HCT116 (cell line): ENCODE measurements at regions not wholly inside any gene's neighbourhood (a gene's known extent, or its start where the extent isn't known, plus 50 kb on each side); places are given as distances from the start of the nearest gene placed in this dataset.

ENCODE experiments used
- ATAC-seq: fragments of 200-7000 bp; cut with Tn5 transposase; 2 replicates; pipeline ENCODE4 v1.9.1; 2020; ENCODE audit warnings: mild to moderate bottlenecking, moderate library complexity
- BruUV-seq: library from RNA; stranded (reverse); fragments of 400-500 nt; replicated peaks from 2 replicates; lab custom pipeline; 2021; lab: Mats Ljungman, UMichigan
- CTCF ChIA-PET: fragments of 300-600 bp; sonication (Branson Sonifier 250); formaldehyde crosslinking; loops from one replicate; lab custom pipeline; 2021; ENCODE audit warnings: antibody characterized with exemption; lab: Charles Lee
- POLR2A ChIA-PET: fragments of 300-600, 350-600 bp; sonication (Branson Sonifier 250); formaldehyde crosslinking; loops from one replicate; lab custom pipeline; 2021; ENCODE audit warnings: antibody characterized with exemption; lab: Charles Lee
- RAD21 ChIA-PET, 2 experiments: fragments of 300-600 bp; sonication (Branson Sonifier 250); formaldehyde crosslinking; loops; one replicate each; lab custom pipeline; 2023; ENCODE audit warnings: low total read pairs in 2 of 2; ENCODE audit not compliant: uncharacterized antibody in 2 of 2, unreplicated experiment in 2 of 2, low non-redundant PET in 1 of 2; lab: Charles Lee
- DNase-seq: peaks from one replicate; pipeline ENCODE4 v3.0.0-alpha.2; 2010; ENCODE audit warnings: low read depth, low spot score
- H2AFZ ChIP-seq: fragments of 200-600 bp; shearing (Covaris generic), sonication (generic); 2 replicates; pipeline ENCODE4 v1.6.1; 2017; ENCODE audit warnings: low read depth, mixed run types, mixed read lengths, antibody characterized with exemption, low read length; ENCODE audit not compliant: poor library complexity, severe bottlenecking
- H3K27ac ChIP-seq: 2 replicates; pipeline ENCODE4 v1.5.1; 2012; ENCODE audit warnings: low read depth, low read length
- H3K27me3 ChIP-seq: fragments of 200-600 bp; sonication (generic); 2 replicates; pipeline ENCODE4 v1.6.1; 2016; ENCODE audit warnings: mixed run types, low read length, mixed read lengths; ENCODE audit not compliant: insufficient read depth
- H3K36me3 ChIP-seq, 2 experiments: fragments of 200-500 bp in 1 of 2; fragments of 200-600 bp in 1 of 2; sonication (Bioruptor generic) in 1 of 2; sonication (generic) in 1 of 2; 2 replicates each; pipeline versions ENCODE4 v1.5.1 to v1.6.1; 2014 to 2016; ENCODE audit warnings: low read length in 2 of 2, inconsistent platforms in 1 of 2, mixed read lengths in 1 of 2, mixed run types in 1 of 2; ENCODE audit not compliant: insufficient read depth in 2 of 2, control insufficient read depth in 1 of 2
- H3K4me1 ChIP-seq, 2 experiments: fragments of 200-600 bp in 1 of 2; sonication (generic) in 1 of 2; 2 replicates each; pipeline versions ENCODE4 v1.5.1 to v1.6.1; 2012 to 2017; ENCODE audit warnings: low read length in 2 of 2, inconsistent platforms in 1 of 2, mild to moderate bottlenecking in 1 of 2, mixed read lengths in 1 of 2, mixed run types in 1 of 2, moderate library complexity in 1 of 2; ENCODE audit not compliant: insufficient read depth in 2 of 2, control insufficient read depth in 1 of 2
- H3K4me2 ChIP-seq: fragments of 200-600 bp; sonication (generic); 2 replicates; pipeline ENCODE4 v1.6.1; 2017; ENCODE audit warnings: mixed run types, low read length, mixed read lengths
- H3K4me3 ChIP-seq, 2 experiments: fragments of 200-600 bp in 1 of 2; sonication (generic) in 1 of 2; replicated peaks in 1 of 2; 2 replicates each; pipeline ENCODE4 v1.5.1; 2011 to 2016; ENCODE audit warnings: low read length in 2 of 2, control low read depth in 1 of 2, low read depth in 1 of 2, mild to moderate bottlenecking in 1 of 2, mixed read lengths in 1 of 2, mixed run types in 1 of 2
- H3K79me2 ChIP-seq: fragments of 200-600 bp; sonication (generic); 2 replicates; pipeline ENCODE4 v1.6.1; 2017; ENCODE audit warnings: mild to moderate bottlenecking, mixed run types, low read length, moderate library complexity, mixed read lengths; ENCODE audit not compliant: insufficient read depth
- H3K9ac ChIP-seq: fragments of 200-600 bp; sonication (generic); 2 replicates; pipeline ENCODE4 v1.6.1; 2016; ENCODE audit warnings: low read length, mixed read lengths
- H3K9me2 ChIP-seq: fragments of 200-600 bp; sonication (generic), shearing (Covaris generic); 2 replicates; pipeline ENCODE4 v1.6.1; 2017; ENCODE audit warnings: mixed run types, mild to moderate bottlenecking, moderate library complexity; ENCODE audit not compliant: insufficient read depth
- H3K9me3 ChIP-seq, 2 experiments: fragments of 200-500 bp in 1 of 2; fragments of 200-600 bp in 1 of 2; sonication (Bioruptor generic) in 1 of 2; sonication (generic) in 1 of 2; 2 replicates each; pipeline ENCODE4 v1.6.1; 2014 to 2017; ENCODE audit warnings: low read length in 2 of 2, mixed read lengths in 2 of 2, inconsistent platforms in 1 of 2, low read depth in 1 of 2, mild to moderate bottlenecking in 1 of 2, mixed run types in 1 of 2, moderate library complexity in 1 of 2; ENCODE audit not compliant: control insufficient read depth in 1 of 2, insufficient read depth in 1 of 2
- H4K20me1 ChIP-seq: fragments of 200-600 bp; sonication (generic), shearing (Covaris generic); 2 replicates; pipeline ENCODE4 v1.6.1; 2017; ENCODE audit warnings: mixed run types, mild to moderate bottlenecking, moderate library complexity; ENCODE audit not compliant: insufficient read depth
- CBX3 ChIP-seq: IDR thresholded peaks from 2 replicates; pipeline ENCODE4 v1.6.1; 2012; ENCODE audit warnings: low read depth
- CEBPB ChIP-seq: IDR thresholded peaks from 2 replicates; pipeline ENCODE4 v1.6.1; 2012; ENCODE audit warnings: low read depth
- CTCF ChIP-seq, 3 experiments: fragments of 200-600 bp in 1 of 3; sonication (generic) in 1 of 3; IDR thresholded peaks in 2 of 3; conservative IDR thresholded peaks in 1 of 3; 2 replicates each; pipeline ENCODE4 v1.5.1; 2012 to 2017; ENCODE audit warnings: low read depth in 2 of 3, low read length in 2 of 3, antibody characterized with exemption in 1 of 3, borderline replicate concordance in 1 of 3, control low read depth in 1 of 3, mild to moderate bottlenecking in 1 of 3, mixed read lengths in 1 of 3, mixed run types in 1 of 3, moderate library complexity in 1 of 3; ENCODE audit not compliant: insufficient read depth in 1 of 3
- EGR1 ChIP-seq: IDR thresholded peaks from 2 replicates; pipeline ENCODE4 v1.6.1; 2012; ENCODE audit warnings: low read depth
- EZH2 ChIP-seq: fragments of 200-600 bp; sonication (generic); IDR thresholded peaks from 2 replicates; pipeline ENCODE4 v1.6.1; 2017; ENCODE audit warnings: antibody characterized with exemption, mixed run types
- EZH2phosphoT487 ChIP-seq: fragments of 200-600 bp; IDR thresholded peaks from 2 replicates; pipeline ENCODE4 v1.6.1; 2018; ENCODE audit warnings: antibody characterized with exemption, borderline replicate concordance
- FOSL1 ChIP-seq: IDR thresholded peaks from 2 replicates; pipeline ENCODE4 v1.6.1; 2012; ENCODE audit warnings: low read depth
- POLR2AphosphoS5 ChIP-seq: IDR thresholded peaks from 2 replicates; pipeline ENCODE4 v1.6.1; 2011; ENCODE audit warnings: mild to moderate bottlenecking, low read depth, low read length, moderate library complexity
- RAD21 ChIP-seq: IDR thresholded peaks from 2 replicates; pipeline ENCODE4 v1.6.1; 2012; ENCODE audit warnings: low read depth, mild to moderate bottlenecking
- SIN3A ChIP-seq: IDR thresholded peaks from 2 replicates; pipeline ENCODE4 v1.6.1; 2012; ENCODE audit warnings: low read depth
- SP1 ChIP-seq: IDR thresholded peaks from 2 replicates; pipeline ENCODE4 v1.6.1; 2012; ENCODE audit warnings: low read depth
- TCF7L2 ChIP-seq: IDR thresholded peaks from 2 replicates; pipeline ENCODE4 v1.7.0; 2011; ENCODE audit warnings: borderline replicate concordance, inconsistent platforms; ENCODE audit not compliant: insufficient read depth, insufficient read length; ENCODE audit errors: extremely low read depth
- YY1 ChIP-seq: IDR thresholded peaks from 2 replicates; pipeline ENCODE4 v1.6.1; 2011; ENCODE audit warnings: low read length, low read depth, moderate library complexity, mild to moderate bottlenecking; ENCODE audit not compliant: insufficient replicate concordance; ENCODE audit errors: extremely low read depth
- ZFX ChIP-seq: fragments of 450-650 bp; IDR thresholded peaks from 2 replicates; pipeline ENCODE4 v1.6.1; 2017
- ZNF274 ChIP-seq: fragments of 200-500 bp; sonication (Bioruptor generic); IDR thresholded peaks from 2 replicates; pipeline ENCODE4 v1.6.1; 2014; ENCODE audit warnings: mild to moderate bottlenecking, low read depth, low read length, inconsistent platforms
- intact Hi-C: fragments of 100-400 bp; cut with micrococcal nuclease; formaldehyde crosslinking; loops from 2 replicates; pipeline ENCODE4 v1.10.0; 2022
- TF ChIP-seq, protein P1 (sequence below): IDR thresholded peaks from 2 replicates; pipeline ENCODE4 v1.6.1; 2012
- TF ChIP-seq, protein P2 (sequence below): IDR thresholded peaks from 2 replicates; pipeline ENCODE4 v1.6.1; 2011; ENCODE audit warnings: mild to moderate bottlenecking, low read length, moderate library complexity; ENCODE audit not compliant: insufficient replicate concordance; ENCODE audit errors: extremely low read depth
- TF ChIP-seq, protein P3 (sequence below): IDR thresholded peaks from 2 replicates; pipeline ENCODE4 v1.6.1; 2012

- Histone ChIP-seq H3K9ac (no peak overlapping the region), H3K4me3 (no peak overlapping the region), H3K9me3 (no peaks in the 10 kb centered on the region), H3K4me1 (no peaks in the 10 kb centered on the region), H3K4me2 (no peak overlapping the region), H4K20me1 (no peaks in the 10 kb centered on the region), H3K36me3 (0 out of 4 replicates have a peak, but pooled peaks cover 0 to 5% of the 10 kb centered on the region in 2 experiments), H3K27me3 (no peaks in the 10 kb centered on the region), H2AFZ (no peak overlapping the region), H3K27ac (no peak overlapping the region), H3K9me2 (no peaks in the 10 kb centered on the region), H3K79me2 (peaks cover 60% of the 10 kb centered on the region)
- ATAC-seq: no peak
- no peak for DNase-seq
- no peak for TF ChIP-seq SIN3A
- TF ChIP-seq, protein P1, sequence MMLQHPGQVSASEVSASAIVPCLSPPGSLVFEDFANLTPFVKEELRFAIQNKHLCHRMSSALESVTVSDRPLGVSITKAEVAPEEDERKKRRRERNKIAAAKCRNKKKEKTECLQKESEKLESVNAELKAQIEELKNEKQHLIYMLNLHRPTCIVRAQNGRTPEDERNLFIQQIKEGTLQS: no peak
- TF ChIP-seq ZNF274: no peak
- TF ChIP-seq ZFX: no peak
- TF ChIP-seq YY1: no peak
- no peak for TF ChIP-seq POLR2AphosphoS5
- TF ChIP-seq, protein P2, sequence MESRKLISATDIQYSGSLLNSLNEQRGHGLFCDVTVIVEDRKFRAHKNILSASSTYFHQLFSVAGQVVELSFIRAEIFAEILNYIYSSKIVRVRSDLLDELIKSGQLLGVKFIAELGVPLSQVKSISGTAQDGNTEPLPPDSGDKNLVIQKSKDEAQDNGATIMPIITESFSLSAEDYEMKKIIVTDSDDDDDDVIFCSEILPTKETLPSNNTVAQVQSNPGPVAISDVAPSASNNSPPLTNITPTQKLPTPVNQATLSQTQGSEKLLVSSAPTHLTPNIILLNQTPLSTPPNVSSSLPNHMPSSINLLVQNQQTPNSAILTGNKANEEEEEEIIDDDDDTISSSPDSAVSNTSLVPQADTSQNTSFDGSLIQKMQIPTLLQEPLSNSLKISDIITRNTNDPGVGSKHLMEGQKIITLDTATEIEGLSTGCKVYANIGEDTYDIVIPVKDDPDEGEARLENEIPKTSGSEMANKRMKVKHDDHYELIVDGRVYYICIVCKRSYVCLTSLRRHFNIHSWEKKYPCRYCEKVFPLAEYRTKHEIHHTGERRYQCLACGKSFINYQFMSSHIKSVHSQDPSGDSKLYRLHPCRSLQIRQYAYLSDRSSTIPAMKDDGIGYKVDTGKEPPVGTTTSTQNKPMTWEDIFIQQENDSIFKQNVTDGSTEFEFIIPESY: no peak
- no peak for TF ChIP-seq EGR1
- TF ChIP-seq, protein P3, sequence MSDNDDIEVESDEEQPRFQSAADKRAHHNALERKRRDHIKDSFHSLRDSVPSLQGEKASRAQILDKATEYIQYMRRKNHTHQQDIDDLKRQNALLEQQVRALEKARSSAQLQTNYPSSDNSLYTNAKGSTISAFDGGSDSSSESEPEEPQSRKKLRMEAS: no peak
- TF ChIP-seq CBX3: no peak
- TF ChIP-seq CTCF (IDR thresholded peaks at IDR 0.05 in 2 of 3, conservative IDR thresholded peaks at IDR 0.05 in 1 of 3; ENCODE audit: borderline replicate concordance in 1 of 3, insufficient read depth in 1 of 3, low read depth in 2 of 3, low read length in 2 of 3): no peak
- TF ChIP-seq EZH2phosphoT487: no peak
- TF ChIP-seq TCF7L2: no peak
- TF ChIP-seq RAD21: no peak
- TF ChIP-seq CEBPB: no peak
- no peak for TF ChIP-seq FOSL1
- TF ChIP-seq SP1: no peak
- TF ChIP-seq EZH2: no peak
- ChIA-PET RAD21 (no interaction called here), CTCF (no interaction called here), POLR2A (no interaction called here)
- intact Hi-C loops: no loop called here
- no TSS peak for BruUV-seq
Observed at GRCh38 chr9:518540-518939, 303.9 kb downstream of the DOCK8 start.
